ENCODE measurements at regions not wholly inside any gene's neighbourhood (a gene's known extent, or its start where the extent isn't known, plus 50 kb on each side); places are given as distances from the start of the nearest gene placed in this dataset.

DNA sequence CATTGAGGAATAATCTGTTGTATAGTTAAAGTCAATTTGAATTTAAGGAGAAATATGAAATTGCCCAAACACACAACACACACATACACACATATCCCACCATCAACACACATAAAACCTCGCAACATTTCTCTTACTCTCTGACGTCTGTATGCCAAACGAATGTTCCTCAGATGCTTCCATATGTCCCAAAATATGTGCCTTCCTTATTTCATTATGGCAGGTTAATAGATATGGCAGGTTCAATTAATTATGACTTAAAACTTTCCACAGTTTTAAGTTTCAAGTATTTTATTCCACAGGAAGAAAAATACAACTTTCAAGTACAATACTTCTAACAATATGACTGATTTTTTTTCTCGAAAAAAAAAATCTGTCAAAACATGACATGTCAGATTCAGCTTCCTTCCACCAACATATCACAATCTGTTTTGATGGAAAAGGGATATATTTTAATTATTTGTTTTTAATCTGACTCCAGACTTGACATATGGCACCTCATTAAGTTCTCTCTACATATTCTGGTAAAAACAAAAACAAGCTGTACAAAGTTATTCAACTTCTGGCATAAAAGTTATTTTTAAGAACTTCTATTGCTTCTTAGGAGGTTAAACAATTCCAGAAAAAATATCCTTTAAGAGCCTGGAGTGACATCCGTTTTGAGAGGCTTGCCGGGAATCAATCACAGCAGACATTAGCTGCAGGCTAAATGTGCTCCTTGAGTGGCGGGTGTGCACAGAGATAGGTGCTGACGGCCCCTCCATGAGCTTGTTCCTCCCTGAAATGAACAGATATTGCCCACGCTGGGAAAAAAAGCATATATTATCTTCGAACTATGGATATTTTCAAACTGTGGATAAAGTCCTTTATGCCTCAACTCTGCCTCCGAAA lies 812.7 kb downstream of the DCDC2C start:
- DNase-seq: no peak

DNA sequence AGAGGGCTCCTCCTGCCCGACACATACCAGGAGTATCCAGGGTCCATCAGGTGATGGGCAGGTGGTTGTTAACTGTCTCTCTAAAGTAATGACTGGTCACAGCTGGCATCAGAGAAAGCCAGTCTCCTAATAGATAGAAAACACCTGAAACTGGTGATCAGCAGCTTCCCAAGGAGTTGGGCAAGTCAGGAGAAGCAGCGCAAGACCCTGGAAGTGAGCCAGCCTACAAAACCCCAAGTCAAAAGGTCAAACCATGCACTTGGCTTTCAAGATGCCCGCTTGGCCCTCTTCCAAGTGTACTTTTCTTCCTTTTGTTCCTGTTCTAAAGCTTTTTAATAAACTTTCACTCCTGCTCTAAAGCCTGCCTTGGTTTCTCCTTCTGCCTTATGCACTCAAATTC lies 815.2 kb downstream of the DCDC2C start:
- DNase-seq: no peak

- no peak for DNase-seq
Measured at GRCh38 chr2:4522498-4523421, 819.4 kb downstream of the DCDC2C start.

- no peak for DNase-seq
Measured at GRCh38 chr2:4527416-4527815, 824.0 kb downstream of the DCDC2C start.

DNA sequence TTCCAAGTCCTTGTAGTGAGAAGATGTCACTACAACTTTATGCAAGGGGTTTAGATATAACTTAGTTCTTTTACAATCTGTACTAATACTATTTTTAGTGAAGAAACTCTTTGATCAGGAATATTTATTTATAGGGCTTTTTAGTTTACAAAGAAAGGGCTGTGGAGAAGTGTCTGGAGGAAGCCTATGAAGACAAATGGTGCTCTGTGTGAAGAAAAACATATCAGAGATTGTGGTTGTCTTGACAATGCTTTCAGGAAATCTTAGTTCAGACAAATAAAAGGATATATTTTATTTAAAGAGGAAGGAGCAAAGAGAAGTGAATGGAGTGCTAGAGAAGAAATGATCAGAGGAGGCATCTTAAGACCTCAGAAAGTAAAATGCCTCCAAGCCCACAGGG lies 824.9 kb downstream of the DCDC2C start:
- no peak for DNase-seq

DNA sequence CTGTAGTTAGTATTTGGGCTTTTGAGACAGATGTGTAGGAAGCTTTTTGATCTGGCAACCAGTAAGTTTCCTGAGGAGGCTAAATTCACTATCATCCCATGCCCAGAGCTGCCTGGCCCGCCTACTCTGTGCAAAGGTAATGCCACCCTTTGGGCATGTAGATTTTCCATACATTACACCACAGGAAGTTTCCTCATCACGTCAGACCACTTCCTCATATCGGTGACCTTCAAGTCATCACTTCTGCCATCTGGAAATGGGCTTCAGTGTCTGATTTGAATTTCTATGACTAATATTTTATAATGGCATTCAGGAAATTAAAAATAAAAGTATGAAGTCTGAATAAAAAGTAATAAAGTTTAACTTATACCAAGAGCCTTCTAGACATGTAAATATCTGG lies 825.4 kb downstream of the DCDC2C start:
- no peak for DNase-seq

DNA sequence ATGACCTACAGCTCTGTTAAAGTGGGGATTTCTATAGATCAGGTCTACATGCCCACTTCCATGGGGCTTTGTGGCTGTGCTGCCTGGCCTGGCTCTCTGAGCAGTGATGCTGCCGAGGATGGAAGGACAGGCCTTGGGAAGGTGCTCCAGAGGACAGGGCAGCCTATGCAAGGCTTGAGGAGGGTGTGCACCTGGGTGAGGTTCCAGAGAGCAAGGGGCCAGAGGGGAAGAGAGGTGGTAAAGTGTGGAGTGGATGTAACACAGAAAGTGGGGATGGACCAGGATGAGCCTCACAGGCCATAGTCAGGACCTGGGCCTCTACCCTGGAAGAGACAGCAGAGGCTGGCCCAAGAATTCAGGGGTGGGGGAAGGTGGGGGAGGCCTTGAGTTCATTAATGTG lies 826.4 kb downstream of the DCDC2C start:
- no peak for DNase-seq

DNA sequence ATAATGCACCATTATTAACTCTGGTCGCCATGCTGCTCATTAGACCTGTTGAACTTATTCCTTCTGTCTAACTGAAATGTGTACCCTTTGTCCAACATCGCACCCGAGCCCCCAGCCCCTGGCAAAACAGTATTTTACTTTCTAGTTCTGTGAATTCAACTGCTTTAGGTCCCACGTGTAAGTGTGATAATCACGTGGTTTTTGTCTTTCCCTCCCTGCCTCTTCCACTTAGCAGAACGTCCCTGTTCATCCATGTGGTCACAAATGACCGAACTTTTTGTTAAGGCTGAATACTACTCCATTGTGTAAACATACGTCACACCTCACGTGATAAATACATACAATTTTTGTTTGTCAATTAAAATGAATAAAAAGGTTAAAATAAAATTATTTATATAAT lies 826.9 kb downstream of the DCDC2C start:
- no peak for DNase-seq

DNA sequence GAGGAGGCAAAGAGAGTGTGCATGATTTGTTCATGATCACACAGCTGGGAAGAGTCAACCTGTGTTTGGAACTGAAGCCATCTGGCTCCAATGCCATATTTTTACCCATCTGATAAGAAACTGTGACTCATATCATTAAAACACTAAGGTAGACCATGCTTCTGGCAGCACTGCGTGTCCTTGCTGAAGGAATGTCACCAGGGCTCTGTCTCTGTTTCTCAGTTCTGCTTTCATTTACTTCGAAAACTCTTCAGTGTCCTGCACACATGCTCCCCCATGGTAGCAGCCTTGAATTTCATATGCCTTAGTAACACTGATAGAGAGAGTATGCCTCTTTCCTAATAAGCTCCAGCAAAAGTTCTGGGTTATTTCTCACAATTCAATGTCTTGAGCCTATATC lies 830.4 kb downstream of the DCDC2C start:
- DNase-seq: no peak

GRCh38 chr2:4539121-4539520 lies 835.7 kb downstream of the DCDC2C start:
- no peak for DNase-seq

- no peak for DNase-seq
Measured at GRCh38 chr2:4549666-4550210, 846.4 kb downstream of the DCDC2C start.

- DNase-seq: no peak
Measured at GRCh38 chr2:4551691-4552474, 848.5 kb downstream of the DCDC2C start.

- no peak for DNase-seq
Measured at GRCh38 chr2:4553241-4553640, 849.9 kb downstream of the DCDC2C start.

- no peak for DNase-seq
Measured at GRCh38 chr2:4556135-4556896, 852.9 kb downstream of the DCDC2C start.

DNA sequence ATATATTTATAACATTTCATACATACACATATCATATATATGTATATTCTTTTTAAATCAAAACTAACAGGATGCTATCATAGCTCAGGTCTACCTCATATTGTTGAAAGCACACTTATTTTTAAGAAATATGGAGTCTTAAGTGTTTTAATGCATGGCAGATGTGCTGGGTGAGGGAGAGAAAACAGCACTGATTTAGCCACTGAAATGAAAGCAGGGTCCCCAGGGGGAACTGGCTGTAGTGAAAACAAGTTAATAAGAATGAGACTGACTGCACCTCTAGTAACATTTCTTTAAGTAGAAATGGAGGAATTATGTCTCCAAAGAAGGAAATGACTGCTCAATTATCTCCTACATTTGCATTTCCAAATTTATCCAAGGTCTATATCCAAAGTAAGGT lies 857.8 kb downstream of the DCDC2C start:
- DNase-seq: no peak

- DNase-seq: no peak
Measured at GRCh38 chr2:4576075-4576474, 872.7 kb downstream of the DCDC2C start.

GRCh38 chr2:4579977-4580376 lies 876.6 kb downstream of the DCDC2C start:
- no peak for DNase-seq

- no peak for DNase-seq
Measured at GRCh38 chr2:4585057-4585635, 881.8 kb downstream of the DCDC2C start.

DNA sequence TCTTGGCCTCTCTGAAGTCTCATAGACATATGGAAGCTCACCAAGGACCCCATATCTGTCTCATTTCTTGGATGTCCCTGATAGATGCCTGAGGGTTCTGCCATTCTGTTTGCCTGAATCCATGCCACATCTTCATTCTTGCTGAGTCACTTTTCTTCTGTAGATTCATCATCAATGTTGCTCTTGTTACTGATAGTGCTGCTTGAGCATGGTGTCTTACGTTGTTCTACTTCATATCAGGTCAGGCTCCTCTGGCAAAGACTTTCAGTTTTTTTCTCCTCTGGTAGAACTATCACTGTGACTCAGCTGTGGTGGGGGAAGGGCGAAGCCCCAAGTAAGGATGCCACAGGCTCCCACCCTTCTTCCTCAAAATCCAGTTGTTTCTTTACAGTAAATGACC lies 885.2 kb downstream of the DCDC2C start:
- no peak for DNase-seq

- no peak for DNase-seq
Measured at GRCh38 chr2:4591261-4591660, 887.9 kb downstream of the DCDC2C start.

- no peak for DNase-seq
Measured at GRCh38 chr2:4597400-4597799, 894.0 kb downstream of the DCDC2C start.

DNA sequence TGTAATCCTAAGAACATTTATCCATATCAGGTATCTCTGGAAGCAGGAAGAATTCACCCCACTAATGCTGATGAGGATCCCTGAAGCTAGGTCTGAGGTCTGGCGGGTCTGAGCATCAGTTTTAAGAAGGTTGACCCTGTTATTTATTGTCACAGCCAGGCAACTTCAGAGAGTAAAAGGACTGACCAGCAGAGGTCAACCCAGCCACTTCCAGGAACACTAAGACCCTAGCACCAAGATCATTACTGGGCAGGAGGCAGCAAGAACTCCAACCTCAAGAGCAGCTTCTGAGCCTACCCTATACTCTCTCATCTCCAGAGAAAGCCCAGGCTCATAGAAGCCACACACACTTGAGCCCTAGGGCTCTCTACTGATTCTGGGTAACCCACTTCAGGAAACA lies 901.4 kb downstream of the DCDC2C start:
- DNase-seq: no peak

Measured in NCI-H1105 (cell line).